CD4-positive, alpha-beta T cell treated with Interleukin-15 for 1 hour (primary cell): ENCODE measurements at regions not wholly inside any gene's neighbourhood (a gene's known extent, or its start where the extent isn't known, plus 50 kb on each side); places are given as distances from the start of the nearest gene placed in this dataset.
"Not testable (repeated sequence)": the region's sequence is repeated elsewhere in the genome, so short reads cannot be mapped to it uniquely, and the experiment has no call there.

Source experiments
- DNase-seq: peaks from one replicate; pipeline ENCODE4 v3.0.0-alpha.2; 2020

GRCh38 chrX:74179499-74179898 is 124.5 kb upstream of the ZCCHC13 start:
- no peak for DNase-seq

GRCh38 chrX:74179071-74179470 is 124.9 kb upstream of the ZCCHC13 start:
- DNase-seq, result no peak

- no peak for DNase-seq
Measured at GRCh38 chrX:74178536-74178935, 125.4 kb upstream of the ZCCHC13 start.

GRCh38 chrX:74171465-74171864 is 132.5 kb upstream of the ZCCHC13 start:
- no peak for DNase-seq

GRCh38 chrX:74162199-74162598 is 141.8 kb upstream of the ZCCHC13 start:
- DNase-seq, result no peak

GRCh38 chrX:74160816-74161215 is 143.2 kb upstream of the ZCCHC13 start:
- DNase-seq, result no peak

GRCh38 chrX:74160358-74160757 is 143.6 kb upstream of the ZCCHC13 start:
- DNase-seq, result no peak

- DNase-seq, result no peak
Measured at GRCh38 chrX:74147439-74147838, 156.5 kb upstream of the ZCCHC13 start.

- no peak for DNase-seq
Measured at GRCh38 chrX:74138943-74139342, 165.0 kb upstream of the ZCCHC13 start.

- DNase-seq, result no peak
Measured at GRCh38 chrX:74133156-74133796, 170.7 kb upstream of the ZCCHC13 start.

GRCh38 chrX:74132280-74132679 is 171.7 kb upstream of the ZCCHC13 start:
- no peak for DNase-seq

- DNase-seq, result no peak
Measured at GRCh38 chrX:74119016-74119910, 184.7 kb upstream of the ZCCHC13 start.

- no peak for DNase-seq
Measured at GRCh38 chrX:74117962-74118902, 185.7 kb upstream of the ZCCHC13 start.

- no peak for DNase-seq
Measured at GRCh38 chrX:74111245-74111644, 192.7 kb upstream of the ZCCHC13 start.

GRCh38 chrX:74107666-74108065 is 196.3 kb upstream of the ZCCHC13 start:
- DNase-seq, result no peak

- DNase-seq, result no peak
Measured at GRCh38 chrX:74104356-74105015, 199.5 kb upstream of the ZCCHC13 start.

- DNase-seq, result not testable (repeated sequence)
Measured at GRCh38 chrX:74098407-74098806, 205.6 kb upstream of the ZCCHC13 start.

- DNase-seq, result no peak
Measured at GRCh38 chrX:74090049-74090448, 213.9 kb upstream of the ZCCHC13 start.

- DNase-seq, result no peak
Measured at GRCh38 chrX:74085642-74086236, 218.2 kb upstream of the ZCCHC13 start.

- DNase-seq, result no peak
Measured at GRCh38 chrX:74080165-74080564, 223.8 kb upstream of the ZCCHC13 start.

GRCh38 chrX:74065831-74066390 is 213.4 kb upstream of the XIST start:
- no peak for DNase-seq
